GM23338 (cell line): ENCODE measurements at regions not wholly inside any gene's neighbourhood (a gene's known extent, or its start where the extent isn't known, plus 50 kb on each side); places are given as distances from the start of the nearest gene placed in this dataset.

Experiments used
- ATAC-seq: fragments of 200-7000 bp; cut with Tn5 transposase; 3 replicates; pipeline ENCODE4 v1.9.1; 2020
- DNase-seq: peaks from one replicate; pipeline ENCODE4 v3.0.0-alpha.2; 2015; ENCODE audit warnings: low spot score
- H2AFZ ChIP-seq: fragments of 200-600 bp; sonication (generic); 2 replicates; pipeline ENCODE4 v1.8.0; 2016; ENCODE audit warnings: antibody characterized with exemption, mild to moderate bottlenecking, moderate library complexity
- H3F3A ChIP-seq: fragments of 200-600 bp; sonication (generic); replicated peaks from 2 replicates; pipeline ENCODE4 v1.8.0; 2017; ENCODE audit warnings: antibody characterized with exemption, mixed run types, low read depth
- H3K27ac ChIP-seq: fragments of 200-600 bp; sonication (generic); 2 replicates; pipeline ENCODE4 v1.6.1; 2016; ENCODE audit warnings: low read depth
- H3K27me3 ChIP-seq: fragments of 200-600 bp; sonication (generic); 2 replicates; pipeline ENCODE4 v1.8.0; 2016; ENCODE audit warnings: mild to moderate bottlenecking, mixed run types, moderate library complexity; ENCODE audit not compliant: insufficient read depth
- H3K36me3 ChIP-seq: fragments of 200-600 bp; sonication (generic); 2 replicates; pipeline ENCODE4 v1.8.0; 2016; ENCODE audit warnings: mild to moderate bottlenecking; ENCODE audit not compliant: insufficient read depth
- H3K4me1 ChIP-seq: fragments of 200-600 bp; sonication (generic); 2 replicates; pipeline ENCODE4 v1.8.0; 2016; ENCODE audit warnings: mild to moderate bottlenecking, moderate library complexity; ENCODE audit not compliant: insufficient read depth
- H3K4me2 ChIP-seq: fragments of 200-600 bp; sonication (generic); 2 replicates; pipeline ENCODE4 v1.7.1; 2017; ENCODE audit warnings: mixed run types
- H3K4me3 ChIP-seq: fragments of 200-600 bp; sonication (generic); 2 replicates; pipeline ENCODE4 v1.6.1; 2016; ENCODE audit warnings: mixed run types
- H3K79me2 ChIP-seq: fragments of 200-600 bp; sonication (generic); replicated peaks from 2 replicates; pipeline ENCODE4 v1.8.0; 2017; ENCODE audit warnings: mild to moderate bottlenecking; ENCODE audit not compliant: insufficient read depth
- H3K9me2 ChIP-seq: fragments of 200-600 bp; sonication (generic); 2 replicates; pipeline ENCODE4 v1.8.0; 2017; ENCODE audit not compliant: insufficient read depth
- H4K20me1 ChIP-seq: fragments of 200-600 bp; sonication (generic); replicated peaks from 2 replicates; pipeline ENCODE4 v1.8.0; 2017; ENCODE audit warnings: mild to moderate bottlenecking; ENCODE audit not compliant: insufficient read depth
- H3K27ac Mint-ChIP-seq: 2 replicates; pipeline ENCODE4 v1.8.0; 2020; ENCODE audit warnings: inconsistent platforms, mild to moderate bottlenecking, moderate library complexity, mixed read lengths
- H3K27me3 Mint-ChIP-seq: 3 replicates; pipeline ENCODE4 v1.8.0; 2022; ENCODE audit warnings: low read depth, mild to moderate bottlenecking, moderate library complexity, mixed read lengths, inconsistent platforms; ENCODE audit not compliant: insufficient read depth, poor library complexity
- H3K36me3 Mint-ChIP-seq: 3 replicates; pipeline ENCODE4 v1.8.0; 2021; ENCODE audit warnings: low read depth, mild to moderate bottlenecking, inconsistent platforms, moderate library complexity, mixed read lengths
- H3K4me1 Mint-ChIP-seq: 3 replicates; pipeline ENCODE4 v1.8.0; 2020; ENCODE audit warnings: mild to moderate bottlenecking, inconsistent platforms, mixed read lengths
- H3K4me3 Mint-ChIP-seq: 3 replicates; pipeline ENCODE4 v1.8.0; 2021; ENCODE audit warnings: moderate library complexity, mild to moderate bottlenecking, inconsistent platforms, mixed read lengths
- H3K9me3 Mint-ChIP-seq: 3 replicates; pipeline ENCODE4 v1.8.0; 2020; ENCODE audit warnings: moderate library complexity, mild to moderate bottlenecking, inconsistent platforms, mixed read lengths
- CTCF ChIP-seq, 2 experiments: fragments of 200-600 bp in 1 of 2; sonication (generic) in 1 of 2; conservative IDR thresholded peaks; 2 replicates each; pipeline versions ENCODE4 v1.5.1 to v1.6.1; 2016 to 2017; ENCODE audit warnings: antibody characterized with exemption in 2 of 2, low read depth in 2 of 2, mild to moderate bottlenecking in 2 of 2, moderate library complexity in 1 of 2
- EZH2phosphoT487 ChIP-seq: fragments of 200-600 bp; sonication (generic); IDR thresholded peaks from one replicate; pipeline ENCODE4 v1.8.1; 2018; ENCODE audit warnings: antibody characterized with exemption; ENCODE audit not compliant: unreplicated experiment
- ZNF331 ChIP-seq: fragments of 250-450 bp; sonication (Bioruptor Pico); IDR thresholded peaks from 2 replicates; pipeline ENCODE4 v1.5.0; 2020; ENCODE audit warnings: low read depth, mild to moderate bottlenecking, moderate library complexity
- ZNF462 ChIP-seq: fragments of 250-450 bp; sonication (Bioruptor Pico); IDR thresholded peaks from 2 replicates; pipeline ENCODE4 v1.5.0; 2020; ENCODE audit warnings: mild to moderate bottlenecking, moderate library complexity

GRCh38 chr16:82242201-82242600, 72.2 kb upstream of the MPHOSPH6 start (continued):
- TF ChIP-seq EZH2phosphoT487 (no peak), ZNF462 (CRISPR knock-in tag) (no peak)

- peak in 1 of 2 experiments; percentile 28; a peak in 2 of 4 replicates for TF ChIP-seq CTCF (conservative IDR thresholded peaks at IDR 0.05; ENCODE audit: low read depth in 2 of 2)
- TF ChIP-seq ZNF331: no peak
- Mint-ChIP-seq H3K36me3 (no peaks in the 10 kb centered on the region), H3K9me3 (peaks cover 2% of the 10 kb centered on the region; the same call in 2 of the 3 replicates), H3K4me1 (peaks cover 6% of the 10 kb centered on the region; the same call in 1 of the 3 replicates), H3K27ac (no peak overlapping the region), H3K27me3 (peaks cover 1% of the 10 kb centered on the region), H3K4me3 (no peak overlapping the region)
- Histone ChIP-seq H3K4me3 (no peak overlapping the region), H3K4me1 (no peaks in the 10 kb centered on the region), H3F3A (no peaks in the 10 kb centered on the region), H3K79me2 (no peaks in the 10 kb centered on the region), H3K9me2 (peaks cover 8% of the 10 kb centered on the region; the same call in 1 of the 2 replicates), H3K4me2 (no peak overlapping the region), H3K27me3 (no peaks in the 10 kb centered on the region), H4K20me1 (no peaks in the 10 kb centered on the region), H3K27ac (no peak overlapping the region), H2AFZ (no peak overlapping the region), H3K36me3 (no peaks in the 10 kb centered on the region)
- ATAC-seq (peak; percentile 75), DNase-seq (peak; percentile 51)
These were observed 71.5 kb upstream of the MPHOSPH6 start for GRCh38 chr16:82241469-82242052.
